ENCODE measurements at regions not wholly inside any gene's neighbourhood (a gene's known extent, or its start where the extent isn't known, plus 50 kb on each side); places are given as distances from the start of the nearest gene placed in this dataset.

- WGBS, 2 donors = no CpG with 5 or more reads among the region's 7 CpGs
- Histone ChIP-seq H3K9me3 (peaks cover 0 to 24% (median 0%) of the 10 kb centered on the region in 3 donors), H3K4me1 (no peaks in the 10 kb centered on the region), H3K27ac (no peak overlapping the region), H3K36me3 (no peaks in the 10 kb centered on the region), H3K27me3 (peaks cover 0 to 5% (median 0%) of the 10 kb centered on the region in 4 donors), H3K4me3 (no peak overlapping the region)
- DNase-seq = no peak
- intact Hi-C loops (cut with DNase I) = no loop called here
- TF ChIP-seq POLR2A (IDR thresholded peaks at IDR 0.05) (no peak), CTCF (IDR thresholded peaks at IDR 0.05) (no peak)
Observed at GRCh38 chr10:130326954-130327353, 190.8 kb downstream of the GLRX3 start.

GRCh38 chr10:130329792-130330191 lies 193.6 kb downstream of the GLRX3 start:
- WGBS, 2 donors = 57% methylated on average over 3 of the region's 6 CpGs; no CpG with 5 or more reads in 1 of the 2 donors

GRCh38 chr10:130333185-130333584 lies 197.0 kb downstream of the GLRX3 start:
- H3K27ac ChIP-seq = no peak overlapping the region
- peaks cover 0 to 5% (median 0%) of the 10 kb centered on the region in 4 donors for H3K27me3 ChIP-seq
- WGBS, 2 donors = 21 to 26% methylated on average over 2 of the region's 2 CpGs
- no peaks in the 10 kb centered on the region for H3K36me3 ChIP-seq
- H3K4me3 ChIP-seq = no peak overlapping the region
- intact Hi-C loops (cut with DNase I) = no loop called here
- no peak for TF ChIP-seq CTCF (IDR thresholded peaks at IDR 0.05)
- TF ChIP-seq POLR2A (IDR thresholded peaks at IDR 0.05) = no peak
- H3K9me3 ChIP-seq = no peaks in the 10 kb centered on the region
- DNase-seq = no peak
- H3K4me1 ChIP-seq = no peaks in the 10 kb centered on the region

More at GRCh38 chr10:130329792-130330191, 193.6 kb downstream of the GLRX3 start:
- H3K4me1 ChIP-seq = no peaks in the 10 kb centered on the region
- H3K36me3 ChIP-seq = no peaks in the 10 kb centered on the region
- H3K9me3 ChIP-seq = peaks cover 0 to 15% (median 0%) of the 10 kb centered on the region in 3 donors
- DNase-seq = no peak
- no peak overlapping the region for H3K27ac ChIP-seq
- TF ChIP-seq CTCF (IDR thresholded peaks at IDR 0.05) (no peak), POLR2A (IDR thresholded peaks at IDR 0.05) (no peak)
- peaks cover 0 to 5% (median 0%) of the 10 kb centered on the region in 4 donors for H3K27me3 ChIP-seq
- H3K4me3 ChIP-seq = no peak overlapping the region
- intact Hi-C loops (cut with DNase I) = no loop called here

- TF ChIP-seq POLR2A (IDR thresholded peaks at IDR 0.05) = no peak
- TF ChIP-seq CTCF (IDR thresholded peaks at IDR 0.05) = no peak
- H3K36me3 ChIP-seq = no peaks in the 10 kb centered on the region
- no peaks in the 10 kb centered on the region for H3K9me3 ChIP-seq
- H3K4me1 ChIP-seq = no peaks in the 10 kb centered on the region
- H3K27ac ChIP-seq = no peak overlapping the region
- DNase-seq = no peak
- H3K27me3 ChIP-seq = no peaks in the 10 kb centered on the region
- no peak overlapping the region for H3K4me3 ChIP-seq
- WGBS, 2 donors = 80 to 81% methylated on average over 2 to 7 of the region's 10 CpGs
- intact Hi-C loops (cut with DNase I) = no loop called here
Observed at GRCh38 chr10:130335336-130335735, 199.1 kb downstream of the GLRX3 start.

GRCh38 chr10:130336617-130337304 lies 200.6 kb downstream of the GLRX3 start:
- DNase-seq = no peak
- WGBS, 2 donors = 62 to 82% methylated on average over 3 to 7 of the region's 8 CpGs

More at GRCh38 chr10:130336617-130337304, 200.6 kb downstream of the GLRX3 start:
- no peak for TF ChIP-seq CTCF (IDR thresholded peaks at IDR 0.05)
- no peak for TF ChIP-seq POLR2A (IDR thresholded peaks at IDR 0.05)
- intact Hi-C loops (cut with DNase I) = no loop called here
- H3K9me3 ChIP-seq = no peaks in the 10 kb centered on the region
- no peaks in the 10 kb centered on the region for H3K27me3 ChIP-seq
- H3K36me3 ChIP-seq = no peaks in the 10 kb centered on the region
- no peak overlapping the region for H3K27ac ChIP-seq
- no peak overlapping the region for H3K4me3 ChIP-seq
- no peaks in the 10 kb centered on the region for H3K4me1 ChIP-seq
